GM18517 (cell line): ENCODE measurements at regions not wholly inside any gene's neighbourhood (a gene's known extent, or its start where the extent isn't known, plus 50 kb on each side); places are given as distances from the start of the nearest gene placed in this dataset.

ENCODE experiments used
- ATAC-seq: cut with Tn5 transposase; IDR thresholded peaks from one replicate; pipeline ENCODE4 v1.9.1; 2021; ENCODE audit warnings: mild to moderate bottlenecking, moderate library complexity; ENCODE audit not compliant: unreplicated experiment

DNA sequence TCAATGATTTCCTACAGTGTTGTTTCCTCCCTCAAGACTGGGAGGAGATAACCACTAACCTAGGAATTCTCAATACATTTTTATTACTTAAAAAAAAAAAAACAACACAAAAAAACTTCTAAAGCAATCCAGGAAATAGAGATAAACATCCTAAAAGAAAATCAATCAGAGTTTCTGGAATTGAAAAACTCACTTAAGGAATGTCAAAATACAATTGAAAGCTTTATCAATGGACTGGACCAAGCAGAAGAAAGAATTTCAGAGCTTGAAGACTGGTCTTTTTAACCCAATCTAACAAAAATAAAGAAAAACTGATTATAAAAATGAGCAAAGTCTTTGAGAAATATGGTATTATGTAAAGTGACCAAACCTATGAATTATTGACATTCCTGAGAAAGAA, 394.1 kb downstream of the XPNPEP1 start:
- no peak for ATAC-seq

DNA sequence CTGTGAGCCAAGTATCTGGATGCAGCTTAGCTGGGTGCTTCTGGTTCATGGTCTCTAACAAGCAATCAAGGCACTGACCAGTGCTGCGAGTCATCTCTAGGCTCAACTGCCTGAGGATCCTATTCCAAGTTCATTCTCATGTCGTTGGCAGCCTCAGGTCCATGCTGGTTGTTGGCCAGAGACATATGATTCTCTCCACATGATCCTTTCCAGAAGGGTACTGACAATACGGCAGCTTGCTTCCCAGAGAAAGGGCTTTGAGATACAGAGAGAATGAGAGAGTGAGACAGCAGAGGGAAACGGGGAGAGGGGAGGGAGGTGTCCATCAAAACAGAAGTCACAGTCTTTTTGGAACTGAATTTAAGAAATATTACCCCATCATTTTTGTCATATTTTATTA, 405.6 kb downstream of the XPNPEP1 start:
- ATAC-seq: no peak

- no peak for ATAC-seq
Observed at GRCh38 chr10:109504401-109504800, 418.9 kb downstream of the XPNPEP1 start.

DNA sequence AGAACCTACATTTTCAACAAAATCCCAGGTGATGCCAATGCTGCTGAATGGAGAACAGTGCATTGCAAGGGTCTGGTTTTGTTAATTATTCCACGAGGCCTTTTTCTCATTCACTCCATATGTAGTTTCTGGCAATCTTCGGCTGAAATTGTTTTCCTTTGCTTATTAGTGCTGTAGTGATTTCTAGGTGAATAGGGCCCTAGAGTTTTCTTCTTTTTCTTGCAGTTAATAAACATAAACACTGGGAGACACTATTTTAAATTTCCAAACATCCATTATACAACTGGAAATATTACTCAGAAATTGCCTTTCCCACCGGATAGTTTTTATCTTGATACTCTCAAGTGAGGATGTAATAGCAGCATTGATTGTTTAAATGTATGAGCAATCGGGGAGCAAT, 435.6 kb downstream of the XPNPEP1 start:
- no peak for ATAC-seq

GRCh38 chr10:109480836-109481235, 442.5 kb downstream of the XPNPEP1 start:
- ATAC-seq: no peak

GRCh38 chr10:109475711-109476421, 447.4 kb downstream of the XPNPEP1 start:
- ATAC-seq: no peak

- ATAC-seq: no peak
Observed at GRCh38 chr10:109474812-109475211, 448.5 kb downstream of the XPNPEP1 start.

DNA sequence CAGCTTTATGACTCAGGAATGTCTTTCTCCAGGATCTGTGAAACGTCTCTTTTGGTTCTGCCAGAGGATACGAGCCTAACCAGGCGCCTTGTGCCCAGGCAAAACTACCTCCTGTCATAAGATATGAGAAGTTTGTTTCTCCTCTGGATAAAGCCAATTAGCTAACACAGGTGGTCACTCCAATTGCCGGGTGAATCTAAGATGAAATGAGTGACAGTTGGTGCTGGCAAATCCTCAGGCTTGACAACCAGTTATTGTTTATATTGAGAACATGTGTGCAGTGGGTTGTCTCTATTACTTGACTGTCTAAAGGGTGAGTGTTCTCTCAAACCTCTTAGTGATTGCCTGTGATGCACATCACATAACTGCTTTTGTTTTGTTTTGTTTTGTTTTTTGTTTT, 449.1 kb downstream of the XPNPEP1 start:
- ATAC-seq: no peak

GRCh38 chr10:109467551-109467950, 455.8 kb downstream of the XPNPEP1 start:
- ATAC-seq: no peak

DNA sequence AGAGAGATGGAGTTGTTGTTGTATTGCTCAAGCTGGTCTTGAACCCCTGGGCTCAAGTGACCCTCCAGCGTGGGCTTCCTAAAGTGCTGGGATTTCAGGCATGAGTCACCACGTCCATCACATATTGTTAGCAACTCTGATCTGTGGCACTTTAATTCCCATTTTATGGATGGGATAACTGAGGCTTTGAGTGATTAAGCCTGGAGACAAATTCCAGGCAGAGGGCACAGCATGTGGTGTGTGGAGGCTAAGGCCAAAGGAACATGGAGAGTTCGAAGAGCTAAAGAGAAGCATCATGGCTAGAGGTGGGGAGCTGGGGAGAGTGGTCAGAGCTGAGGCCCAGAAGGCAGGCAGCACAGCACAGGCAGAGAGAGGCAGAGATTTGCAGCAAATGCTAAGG, 458.4 kb downstream of the XPNPEP1 start:
- no peak for ATAC-seq

DNA sequence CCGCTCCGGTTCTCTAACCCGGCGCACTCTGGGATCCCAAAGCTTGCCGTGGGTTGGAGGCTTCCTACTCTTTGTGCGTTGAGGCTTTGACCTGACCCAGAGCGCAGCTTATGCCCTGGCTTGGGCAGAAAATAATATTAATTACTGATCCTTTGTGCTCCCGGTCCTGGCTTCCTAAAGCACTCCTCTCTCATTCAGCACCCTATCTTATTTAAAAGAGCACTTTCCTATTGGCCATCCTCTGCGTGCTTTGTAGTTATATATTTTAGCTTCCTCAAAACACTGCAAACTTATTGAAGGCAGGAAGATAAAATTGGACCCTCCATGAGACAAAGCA, 466.0 kb downstream of the XPNPEP1 start:
- ATAC-seq: no peak

DNA sequence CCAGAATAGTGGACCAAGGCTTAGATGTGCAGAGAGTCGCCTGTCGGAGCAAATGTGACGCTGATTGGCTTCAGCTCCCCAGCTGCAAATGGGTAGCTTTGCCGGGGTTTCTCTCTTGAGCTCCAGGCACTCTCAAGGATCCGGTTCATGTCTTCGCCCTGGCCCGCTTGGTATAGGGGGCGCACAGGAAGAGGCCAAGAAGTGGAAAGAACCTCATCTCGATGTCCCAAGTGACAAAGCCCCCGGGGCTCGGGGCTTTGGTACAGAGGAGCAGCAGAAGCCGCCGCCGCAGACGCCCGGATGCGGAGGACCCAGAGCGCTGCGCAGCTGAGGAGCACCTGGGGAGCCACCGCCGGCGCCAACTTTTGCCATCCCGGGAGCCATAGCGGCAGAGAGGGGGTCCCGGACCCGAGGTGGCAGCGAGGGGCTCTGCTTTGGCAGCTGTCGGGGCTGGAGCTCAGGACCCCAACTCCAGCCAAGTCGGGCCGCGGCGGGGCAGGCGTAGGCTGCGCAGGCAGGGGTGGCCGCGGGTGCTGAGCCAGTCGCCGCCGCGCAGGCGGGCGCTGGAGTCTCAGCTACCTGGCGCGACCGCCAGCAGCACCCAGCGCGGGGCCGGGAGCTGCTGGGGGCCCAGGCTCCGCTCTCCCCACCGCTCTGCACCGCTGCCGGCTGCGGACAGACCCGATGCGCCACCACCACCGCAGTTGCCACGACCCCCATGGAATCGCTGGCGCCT, 466.6 kb downstream of the XPNPEP1 start:
- ATAC-seq: no peak

- ATAC-seq: no peak
Observed at GRCh38 chr10:109454691-109455090, 468.6 kb downstream of the XPNPEP1 start.

DNA sequence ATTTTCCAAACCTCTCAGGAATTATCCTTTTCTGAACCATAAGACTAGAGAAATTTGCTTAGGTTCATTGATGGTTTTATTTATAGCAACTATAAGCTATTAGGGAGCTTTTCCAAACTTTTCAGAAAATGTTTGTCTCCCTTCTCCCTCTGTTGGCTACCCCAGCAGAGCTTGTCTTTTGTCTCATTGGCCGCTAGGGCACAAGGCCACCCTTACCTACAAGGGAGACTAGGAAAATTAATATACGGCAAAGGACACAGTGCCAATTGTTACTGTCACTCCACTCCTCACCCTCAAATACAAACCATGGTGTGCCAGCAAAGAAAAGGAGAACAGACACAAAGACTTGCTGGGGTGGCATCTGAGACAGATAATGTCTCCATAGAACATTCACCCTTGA, 471.4 kb downstream of the XPNPEP1 start:
- ATAC-seq: no peak

DNA sequence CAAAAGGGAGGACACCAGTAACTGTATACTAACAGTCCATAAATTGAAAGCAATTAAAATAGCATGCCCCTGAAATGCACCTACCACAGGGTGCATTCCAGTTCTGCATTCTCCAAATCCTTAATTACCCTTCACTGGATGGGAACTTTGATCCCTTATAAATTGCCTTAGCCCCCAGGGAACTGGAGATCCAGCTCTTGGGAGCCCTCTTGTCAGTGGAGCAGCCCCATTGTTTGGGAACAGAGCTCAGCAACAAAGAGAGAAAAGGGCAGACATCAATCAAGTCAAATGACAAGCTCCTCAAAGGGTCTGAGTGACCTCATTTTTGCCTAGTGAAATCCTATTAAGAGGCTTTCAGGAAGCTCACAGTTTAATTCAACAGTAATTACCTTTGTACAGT, 472.6 kb downstream of the XPNPEP1 start:
- ATAC-seq: no peak

- no peak for ATAC-seq
Observed at GRCh38 chr10:109433434-109433833, 489.9 kb downstream of the XPNPEP1 start.

GRCh38 chr10:109432281-109432680, 491.0 kb downstream of the XPNPEP1 start:
- no peak for ATAC-seq

DNA sequence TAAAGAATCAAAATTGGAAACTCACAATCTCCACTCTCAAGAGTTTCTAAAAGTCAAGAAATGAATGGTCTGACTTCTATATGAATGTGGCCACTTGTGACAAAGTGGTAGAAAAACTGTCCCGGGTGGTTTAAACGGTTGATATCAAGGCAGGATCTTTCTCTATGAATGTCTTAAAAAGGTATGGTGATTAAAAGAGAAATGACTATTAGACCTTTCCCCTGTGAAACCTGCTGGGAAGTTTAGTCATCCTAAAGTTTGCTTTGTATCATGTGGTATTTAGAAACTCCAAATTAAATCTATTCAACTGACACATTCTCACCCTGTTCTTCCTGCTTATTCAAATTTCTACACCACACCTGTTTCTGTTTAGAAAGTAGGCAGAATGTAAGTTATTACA, 492.5 kb downstream of the XPNPEP1 start:
- no peak for ATAC-seq

DNA sequence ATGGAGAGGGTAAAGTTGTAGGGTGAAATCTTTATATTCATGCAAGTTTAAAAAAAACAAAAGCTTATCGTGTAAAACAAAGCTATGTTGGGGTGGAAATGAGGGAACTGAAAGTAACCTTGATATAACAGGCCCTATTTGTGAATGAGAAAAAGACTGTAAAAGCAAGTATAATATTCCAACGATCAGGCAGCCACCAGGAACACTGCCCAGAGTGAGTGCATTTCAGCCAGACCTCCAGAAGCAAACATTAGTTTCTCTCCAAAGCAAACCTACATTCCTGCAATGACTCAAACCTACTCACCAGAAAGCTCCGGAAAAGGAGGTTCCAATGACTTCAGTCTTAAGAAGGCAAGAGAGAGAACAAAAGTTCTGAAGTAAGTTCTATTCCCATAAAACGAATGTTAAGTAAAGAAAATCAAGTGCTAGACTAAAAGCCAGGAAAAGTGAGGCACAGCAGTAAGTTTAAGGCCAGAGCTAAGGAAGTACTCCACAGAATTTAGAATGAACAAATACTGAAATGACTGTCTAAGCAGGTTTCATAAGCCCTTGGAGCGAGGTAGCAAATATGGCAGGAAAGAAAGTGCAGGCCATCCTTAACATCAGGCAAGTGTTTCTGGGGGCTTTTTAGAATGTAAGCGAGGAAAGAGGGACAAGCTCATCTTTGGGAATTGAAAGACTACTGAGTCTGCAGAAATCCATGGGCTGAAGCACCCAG, 493.1 kb downstream of the XPNPEP1 start:
- ATAC-seq: no peak

DNA sequence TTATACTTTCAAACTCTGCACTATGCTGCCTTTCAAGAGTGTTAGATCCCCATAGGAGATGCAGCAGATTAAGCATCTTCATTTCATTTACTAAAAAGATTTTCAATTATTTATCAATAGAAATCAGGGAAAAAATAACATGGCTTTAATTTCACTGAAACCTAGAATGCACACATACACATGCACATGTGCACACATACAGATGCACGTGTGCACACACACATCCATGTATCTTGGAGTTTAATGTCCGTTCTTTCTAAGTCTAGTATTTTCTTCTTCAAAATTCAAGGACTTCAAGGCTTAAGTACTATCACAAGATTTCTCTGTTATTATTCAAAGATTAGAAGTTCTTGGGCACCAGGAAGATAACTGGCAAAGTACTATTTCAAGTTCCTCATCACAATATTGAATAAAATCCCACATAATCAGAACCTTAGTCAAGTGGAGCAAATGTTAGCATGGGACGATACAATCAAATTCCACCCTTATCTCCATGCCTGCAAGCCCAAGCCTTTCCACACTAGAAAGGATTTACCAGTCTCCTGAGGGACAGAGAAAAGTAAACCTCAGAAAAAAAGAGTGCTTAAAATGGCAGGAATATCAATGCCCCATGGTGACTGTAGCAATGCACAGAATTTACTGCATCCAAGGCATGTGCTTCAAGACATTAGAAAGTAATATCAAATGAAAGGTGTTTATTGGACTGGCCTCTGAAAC, 494.4 kb downstream of the XPNPEP1 start:
- ATAC-seq: no peak

GRCh38 chr10:109427411-109427810, 495.9 kb downstream of the XPNPEP1 start:
- no peak for ATAC-seq
